Activated T-helper 1 cell treated with anti-CD3 and anti-CD28 coated beads, Interleukin-12 subunit alpha, Interleukin-12 subunit beta, Interleukin-2, Interleukin-4 antibody, amounts not matched to agents 30 ng/mL and 10 ng/mL and 1 ng/mL, durations not matched to agents 14 hours and 24 hours and 36 hours (primary cell): ENCODE measurements at regions not wholly inside any gene's neighbourhood (a gene's known extent, or its start where the extent isn't known, plus 50 kb on each side); places are given as distances from the start of the nearest gene placed in this dataset.

Experiments
- DNase-seq: peaks from one replicate; pipeline ENCODE4 v3.0.0; 2021; ENCODE audit warnings: low spot score
- H3K27ac Mint-ChIP-seq: one replicate; pipeline ENCODE4 v1.8.0; 2021; ENCODE audit warnings: mild to moderate bottlenecking, mixed read lengths
- H3K27me3 Mint-ChIP-seq: one replicate; pipeline ENCODE4 v1.8.0; 2022; ENCODE audit warnings: mild to moderate bottlenecking, moderate library complexity, mixed read lengths; ENCODE audit not compliant: insufficient read depth
- H3K36me3 Mint-ChIP-seq: one replicate; pipeline ENCODE4 v1.8.0; 2021; ENCODE audit warnings: low read depth, mixed read lengths
- H3K4me1 Mint-ChIP-seq: one replicate; pipeline ENCODE4 v1.8.0; 2021; ENCODE audit warnings: low read depth, mixed read lengths
- H3K4me3 Mint-ChIP-seq: one replicate; pipeline ENCODE4 v1.8.0; 2021; ENCODE audit warnings: mild to moderate bottlenecking, moderate library complexity, mixed read lengths
- H3K9me3 Mint-ChIP-seq: one replicate; pipeline ENCODE4 v1.8.0; 2021; ENCODE audit warnings: mixed read lengths
- intact Hi-C: fragments of 100-400 bp; cut with micrococcal nuclease; formaldehyde crosslinking; loops from one replicate; pipeline ENCODE4 v1.15.1; 2024

DNA sequence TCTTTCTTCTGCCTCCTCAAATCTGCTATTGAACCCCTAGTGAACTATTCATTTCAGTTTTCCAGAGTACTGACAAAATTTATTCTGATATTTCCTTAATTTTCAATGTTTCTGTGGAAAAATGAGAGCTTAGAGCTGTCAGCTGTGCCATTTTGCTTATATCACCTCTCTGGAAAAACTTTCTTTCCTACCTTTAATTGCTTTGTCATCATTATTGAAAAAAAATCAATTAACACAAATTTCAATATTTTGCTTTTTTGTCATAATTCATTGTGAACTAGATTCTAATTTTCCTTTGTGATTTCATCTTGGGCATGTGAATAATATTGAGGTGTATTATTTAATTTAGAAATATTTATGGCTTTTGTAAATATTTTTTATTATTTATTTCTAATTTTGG lies 126.5 kb downstream of the C1orf94 start:
- Mint-ChIP-seq H3K36me3 (no peaks in the 10 kb centered on the region), H3K4me1 (no peaks in the 10 kb centered on the region), H3K4me3 (no peak overlapping the region)

GRCh38 chr1:34306568-34306967 lies 129.9 kb downstream of the C1orf94 start:
- Mint-ChIP-seq H3K4me1 (no peaks in the 10 kb centered on the region), H3K4me3 (no peak overlapping the region), H3K36me3 (no peaks in the 10 kb centered on the region), H3K27ac (no peak overlapping the region), H3K9me3 (peaks cover 4% of the 10 kb centered on the region), H3K27me3 (no peaks in the 10 kb centered on the region)
- DNase-seq: no peak
- intact Hi-C loops: no loop called here

More for the DNA sequence above, 126.5 kb downstream of the C1orf94 start:
- intact Hi-C loops: no loop called here
- DNase-seq: no peak
- Mint-ChIP-seq H3K27ac (no peak overlapping the region), H3K9me3 (peaks cover 4% of the 10 kb centered on the region), H3K27me3 (no peaks in the 10 kb centered on the region)

GRCh38 chr1:34312359-34312758 lies 135.7 kb downstream of the C1orf94 start:
- Mint-ChIP-seq H3K27ac (no peak overlapping the region), H3K4me1 (no peaks in the 10 kb centered on the region), H3K36me3 (no peaks in the 10 kb centered on the region), H3K27me3 (no peaks in the 10 kb centered on the region), H3K4me3 (no peak overlapping the region), H3K9me3 (peaks cover 6% of the 10 kb centered on the region)
- intact Hi-C loops: no loop called here
- DNase-seq: no peak

DNA sequence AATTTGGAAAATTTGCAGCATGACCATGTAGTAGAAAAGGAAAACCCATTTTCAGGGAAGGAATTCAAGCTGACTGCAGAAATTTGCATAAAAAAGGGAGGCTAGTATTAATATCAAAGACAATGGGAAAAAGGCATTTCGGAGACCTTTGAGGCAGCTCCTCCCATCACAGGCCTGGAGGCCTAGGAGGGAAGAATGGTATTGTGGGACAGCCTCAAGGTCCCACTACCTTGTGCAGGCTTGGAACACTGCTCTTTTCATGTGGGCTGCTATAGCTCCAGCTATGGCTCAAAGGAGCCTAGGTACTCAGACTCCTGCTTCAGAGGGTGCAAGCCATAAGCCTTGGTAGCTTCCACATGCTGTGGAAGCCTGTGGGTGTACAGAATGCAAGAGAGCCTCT lies 139.3 kb downstream of the C1orf94 start:
- Mint-ChIP-seq H3K27me3 (no peaks in the 10 kb centered on the region), H3K27ac (no peak overlapping the region), H3K4me1 (no peaks in the 10 kb centered on the region), H3K9me3 (peaks cover 6% of the 10 kb centered on the region), H3K36me3 (no peaks in the 10 kb centered on the region), H3K4me3 (no peak overlapping the region)
- intact Hi-C loops: no loop called here
- no peak for DNase-seq

DNA sequence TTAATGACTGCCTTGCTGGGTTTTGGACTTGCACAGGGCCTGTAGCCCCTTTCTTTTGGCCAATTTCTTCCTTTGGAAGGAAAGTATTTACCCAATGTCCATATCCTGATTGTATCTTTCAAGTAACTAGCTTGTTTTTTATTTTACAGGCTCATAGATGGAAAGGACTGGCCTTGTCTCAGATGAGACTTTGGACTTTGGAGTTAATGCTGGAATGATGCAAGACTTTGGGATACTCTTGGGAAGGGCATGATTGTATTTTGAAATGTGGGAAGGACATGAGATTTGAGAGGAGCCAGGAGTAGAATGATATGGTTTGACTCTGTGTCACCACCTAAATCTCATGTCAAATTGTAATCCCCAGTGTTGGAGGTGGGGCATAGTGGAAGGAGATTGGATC lies 140.1 kb downstream of the C1orf94 start:
- DNase-seq: no peak
- Mint-ChIP-seq H3K9me3 (peaks cover 6% of the 10 kb centered on the region), H3K27ac (no peak overlapping the region), H3K36me3 (no peaks in the 10 kb centered on the region), H3K4me1 (no peaks in the 10 kb centered on the region), H3K4me3 (no peak overlapping the region), H3K27me3 (no peaks in the 10 kb centered on the region)
- intact Hi-C loops: no loop called here

DNA sequence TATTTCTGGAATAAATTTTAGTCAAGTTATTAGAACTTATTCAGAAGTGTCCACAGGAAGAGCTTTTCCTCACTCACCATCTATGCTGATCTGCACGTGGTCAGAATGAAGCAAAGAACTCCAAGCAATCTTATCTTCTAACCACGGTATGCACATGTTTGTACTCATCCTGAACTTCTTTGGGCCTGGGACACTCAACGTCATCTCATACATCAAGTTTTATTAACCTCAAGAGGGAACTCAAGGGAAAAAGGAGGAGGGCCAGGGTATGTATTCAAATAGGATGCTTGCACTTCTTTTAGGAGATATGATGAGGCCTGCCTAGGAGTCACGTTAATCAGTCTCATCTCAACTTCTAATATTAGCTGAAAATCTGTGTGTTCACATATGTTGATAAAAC lies 142.5 kb downstream of the C1orf94 start:
- H3K9me3 Mint-ChIP-seq: peaks cover 6% of the 10 kb centered on the region
- no peaks in the 10 kb centered on the region for H3K27me3 Mint-ChIP-seq
- no peaks in the 10 kb centered on the region for H3K4me1 Mint-ChIP-seq
- no peak overlapping the region for H3K27ac Mint-ChIP-seq
- intact Hi-C loops: no loop called here
- DNase-seq: no peak
- H3K4me3 Mint-ChIP-seq: no peak overlapping the region
- no peaks in the 10 kb centered on the region for H3K36me3 Mint-ChIP-seq

- no peak overlapping the region for H3K4me3 Mint-ChIP-seq
Measured at GRCh38 chr1:34320053-34320669, 143.5 kb downstream of the C1orf94 start.

GRCh38 chr1:34322969-34323368 lies 146.3 kb downstream of the C1orf94 start:
- intact Hi-C loops: no loop called here
- no peaks in the 10 kb centered on the region for H3K9me3 Mint-ChIP-seq
- no peak overlapping the region for H3K4me3 Mint-ChIP-seq
- peaks cover 2% of the 10 kb centered on the region for H3K27me3 Mint-ChIP-seq
- H3K4me1 Mint-ChIP-seq: no peaks in the 10 kb centered on the region
- H3K36me3 Mint-ChIP-seq: no peaks in the 10 kb centered on the region
- DNase-seq: no peak
- no peak overlapping the region for H3K27ac Mint-ChIP-seq

More at GRCh38 chr1:34320053-34320669, 143.5 kb downstream of the C1orf94 start:
- Mint-ChIP-seq H3K36me3 (no peaks in the 10 kb centered on the region), H3K4me1 (no peaks in the 10 kb centered on the region), H3K9me3 (peaks cover 6% of the 10 kb centered on the region), H3K27me3 (peaks cover 2% of the 10 kb centered on the region), H3K27ac (no peak overlapping the region)
- DNase-seq: no peak
- intact Hi-C loops: no loop called here

DNA sequence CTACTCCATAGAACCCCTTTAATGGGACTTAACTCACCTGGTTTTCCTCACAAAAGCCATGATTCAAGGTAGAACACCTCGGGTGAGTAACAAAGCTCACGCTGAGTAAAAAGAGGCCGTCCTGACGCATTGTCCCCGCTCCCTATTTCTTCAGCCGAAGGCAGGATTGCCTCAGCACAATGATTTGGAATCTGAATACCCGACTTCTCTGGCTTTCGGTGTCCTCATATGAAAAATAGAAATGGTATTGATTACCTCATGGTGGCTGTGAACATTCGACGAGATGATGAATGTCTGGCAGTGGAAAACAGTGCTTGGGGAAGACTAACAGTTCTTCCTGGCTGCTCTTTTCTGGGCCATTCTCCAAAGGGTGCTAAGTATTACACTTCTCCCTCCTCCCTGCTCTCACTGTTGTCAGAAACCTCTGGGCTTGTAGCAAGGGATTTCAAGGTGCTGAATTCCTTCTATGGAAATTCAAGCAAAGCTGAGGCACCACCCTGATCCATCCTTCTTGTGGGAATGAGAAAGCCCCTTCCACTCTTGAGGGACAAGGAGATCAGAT lies 148.3 kb downstream of the C1orf94 start:
- H3K36me3 Mint-ChIP-seq: no peaks in the 10 kb centered on the region
- no peak overlapping the region for H3K4me3 Mint-ChIP-seq
- intact Hi-C loops: no loop called here
- H3K4me1 Mint-ChIP-seq: no peaks in the 10 kb centered on the region
- H3K9me3 Mint-ChIP-seq: no peaks in the 10 kb centered on the region
- H3K27me3 Mint-ChIP-seq: peaks cover 2% of the 10 kb centered on the region
- no peak for DNase-seq
- H3K27ac Mint-ChIP-seq: no peak overlapping the region

- no peak overlapping the region for H3K27ac Mint-ChIP-seq
- H3K4me3 Mint-ChIP-seq: no peak overlapping the region
- DNase-seq: no peak
- H3K36me3 Mint-ChIP-seq: no peaks in the 10 kb centered on the region
- H3K27me3 Mint-ChIP-seq: peaks cover 2% of the 10 kb centered on the region
- H3K4me1 Mint-ChIP-seq: no peaks in the 10 kb centered on the region
- no peaks in the 10 kb centered on the region for H3K9me3 Mint-ChIP-seq
- intact Hi-C loops: no loop called here
Measured at GRCh38 chr1:34328281-34328799, 151.6 kb downstream of the C1orf94 start.

GRCh38 chr1:34330061-34330460 lies 153.4 kb downstream of the C1orf94 start:
- no peak for DNase-seq
- H3K36me3 Mint-ChIP-seq: no peaks in the 10 kb centered on the region
- H3K4me3 Mint-ChIP-seq: no peak overlapping the region
- intact Hi-C loops: no loop called here
- H3K27ac Mint-ChIP-seq: no peak overlapping the region
- H3K4me1 Mint-ChIP-seq: no peaks in the 10 kb centered on the region
- no peaks in the 10 kb centered on the region for H3K9me3 Mint-ChIP-seq
- H3K27me3 Mint-ChIP-seq: peaks cover under 1% of the 10 kb centered on the region

- H3K27ac Mint-ChIP-seq: no peak overlapping the region
- no peaks in the 10 kb centered on the region for H3K27me3 Mint-ChIP-seq
- no peaks in the 10 kb centered on the region for H3K4me1 Mint-ChIP-seq
- no peaks in the 10 kb centered on the region for H3K36me3 Mint-ChIP-seq
- no peaks in the 10 kb centered on the region for H3K9me3 Mint-ChIP-seq
- intact Hi-C loops: no loop called here
- H3K4me3 Mint-ChIP-seq: no peak overlapping the region
- DNase-seq: no peak
Measured at GRCh38 chr1:34331020-34331926, 154.6 kb downstream of the C1orf94 start.

DNA sequence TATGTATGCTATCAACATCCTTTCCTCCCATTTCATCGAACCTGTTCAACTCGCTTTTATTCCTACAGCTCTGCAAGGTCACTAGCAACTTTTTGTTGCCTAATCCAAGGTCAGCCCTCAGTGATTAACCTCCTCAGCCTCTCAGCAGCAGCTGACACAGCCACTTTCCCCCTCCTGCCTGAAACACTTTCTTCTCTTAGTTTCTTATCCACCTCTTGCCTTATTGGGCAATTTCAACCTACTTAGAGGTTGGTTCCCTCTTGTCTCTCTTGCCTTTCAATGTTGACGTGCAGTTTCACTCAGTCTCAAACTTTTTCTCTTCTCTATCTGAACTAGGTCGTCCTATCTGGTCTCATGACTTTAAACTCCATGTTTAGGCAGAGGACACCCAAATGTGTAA lies 156.3 kb downstream of the C1orf94 start:
- Mint-ChIP-seq H3K36me3 (no peaks in the 10 kb centered on the region), H3K9me3 (no peaks in the 10 kb centered on the region), H3K27me3 (no peaks in the 10 kb centered on the region), H3K27ac (no peak overlapping the region), H3K4me1 (no peaks in the 10 kb centered on the region), H3K4me3 (no peak overlapping the region)
- DNase-seq: no peak
- intact Hi-C loops: no loop called here
